ENCODE measurements at regions not wholly inside any gene's neighbourhood (a gene's known extent, or its start where the extent isn't known, plus 50 kb on each side); places are given as distances from the start of the nearest gene placed in this dataset.

GRCh38 chr4:43274376-43274775 is 381.9 kb downstream of the GRXCR1 start:
- TF ChIP-seq CTCF (IDR thresholded peaks at IDR 0.05): no peak
- Histone ChIP-seq H3K27ac (no peak overlapping the region), H3K4me3 (no peak overlapping the region)
- DNase-seq (ENCODE audit: low spot score): no peak

GRCh38 chr4:43275779-43276178 is 383.3 kb downstream of the GRXCR1 start:
- no peak for DNase-seq (ENCODE audit: low spot score)
- Histone ChIP-seq H3K27ac (no peak overlapping the region), H3K4me3 (no peak overlapping the region)
- no peak for TF ChIP-seq CTCF (IDR thresholded peaks at IDR 0.05)

- H3K27ac ChIP-seq: no peak overlapping the region
- no peak for TF ChIP-seq CTCF (IDR thresholded peaks at IDR 0.05)
- no peak for DNase-seq (ENCODE audit: low spot score)
- no peak overlapping the region for H3K4me3 ChIP-seq
Observed at GRCh38 chr4:43276321-43276720, 383.8 kb downstream of the GRXCR1 start.

- Histone ChIP-seq H3K27ac (no peak overlapping the region), H3K4me3 (no peak overlapping the region)
- DNase-seq (ENCODE audit: low spot score): no peak
- TF ChIP-seq CTCF (IDR thresholded peaks at IDR 0.05): no peak
Observed at GRCh38 chr4:43277003-43277402, 384.5 kb downstream of the GRXCR1 start.

GRCh38 chr4:43282534-43282933 is 390.0 kb downstream of the GRXCR1 start:
- TF ChIP-seq CTCF (IDR thresholded peaks at IDR 0.05): no peak
- Histone ChIP-seq H3K27ac (no peak overlapping the region), H3K4me3 (no peak overlapping the region)
- no peak for DNase-seq (ENCODE audit: low spot score)

GRCh38 chr4:43286137-43286536 is 393.6 kb downstream of the GRXCR1 start:
- no peak overlapping the region for H3K27ac ChIP-seq
- no peak for TF ChIP-seq CTCF (IDR thresholded peaks at IDR 0.05)
- DNase-seq (ENCODE audit: low spot score): no peak
- H3K4me3 ChIP-seq: no peak overlapping the region

GRCh38 chr4:43296946-43297528 is 404.5 kb downstream of the GRXCR1 start:
- H3K27ac ChIP-seq: no peak overlapping the region
- DNase-seq (ENCODE audit: low spot score): no peak
- TF ChIP-seq CTCF (IDR thresholded peaks at IDR 0.05): no peak
- H3K4me3 ChIP-seq: no peak overlapping the region

All from coronary artery (tissue), 2 donors.